WTC11 (cell line): ENCODE measurements at regions not wholly inside any gene's neighbourhood (a gene's known extent, or its start where the extent isn't known, plus 50 kb on each side); places are given as distances from the start of the nearest gene placed in this dataset.

ENCODE experiments used
- AR ChIP-seq: fragments of 250-450 bp; sonication (Bioruptor Pico); IDR thresholded peaks from 2 replicates; pipeline ENCODE4 v1.9.0; 2021; ENCODE audit warnings: mild to moderate bottlenecking
- CTCF ChIP-seq: fragments of 200-600 bp; IDR thresholded peaks from 2 replicates; pipeline ENCODE4 v1.8.0; 2022; ENCODE audit warnings: antibody characterized with exemption
- E2F4 ChIP-seq: sonication (generic); formaldehyde crosslinking; IDR thresholded peaks from 2 replicates; pipeline ENCODE4 v1.8.1; 2022; ENCODE audit warnings: low read depth, mild to moderate bottlenecking, moderate library complexity, missing genetic modification reagents, borderline replicate concordance
- FOXJ3 ChIP-seq: sonication (generic); formaldehyde crosslinking; IDR thresholded peaks from 2 replicates; pipeline ENCODE4 v1.9.0; 2021; ENCODE audit warnings: missing genetic modification reagents, mild to moderate bottlenecking, borderline replicate concordance
- HMGA2 ChIP-seq: fragments of 250-450 bp; sonication (Bioruptor Pico); IDR thresholded peaks from 2 replicates; pipeline ENCODE4 v1.4.0; 2021; ENCODE audit warnings: mild to moderate bottlenecking, moderate library complexity
- MLX ChIP-seq: sonication (generic); formaldehyde crosslinking; IDR thresholded peaks from 2 replicates; pipeline ENCODE4 v1.8.1; 2023; ENCODE audit warnings: mild to moderate bottlenecking, missing genetic modification reagents, moderate library complexity
- NFYB ChIP-seq: sonication (generic); formaldehyde crosslinking; conservative IDR thresholded peaks from 2 replicates; pipeline ENCODE4 v1.8.0; 2022; ENCODE audit warnings: low read depth, missing genetic modification reagents
- NR2C2 ChIP-seq: sonication (generic); formaldehyde crosslinking; IDR thresholded peaks from 2 replicates; pipeline ENCODE4 v1.8.0; 2022; ENCODE audit warnings: mild to moderate bottlenecking, missing genetic modification reagents
- RELA ChIP-seq: sonication (generic); formaldehyde crosslinking; IDR thresholded peaks from 2 replicates; pipeline ENCODE4 v1.8.1; 2022; ENCODE audit warnings: missing genetic modification reagents, mild to moderate bottlenecking, borderline replicate concordance
- SMAD4 ChIP-seq: sonication (generic); formaldehyde crosslinking; IDR thresholded peaks from 2 replicates; pipeline ENCODE4 v1.8.0; 2022; ENCODE audit warnings: mild to moderate bottlenecking, missing genetic modification reagents
- TCF7 ChIP-seq: sonication (generic); formaldehyde crosslinking; IDR thresholded peaks from 2 replicates; pipeline ENCODE4 v1.8.0; 2022; ENCODE audit warnings: mild to moderate bottlenecking, low read depth, missing genetic modification reagents, moderate library complexity
- TEAD1 ChIP-seq: sonication (generic); formaldehyde crosslinking; IDR thresholded peaks from 2 replicates; pipeline ENCODE4 v1.8.0; 2022; ENCODE audit warnings: mild to moderate bottlenecking, missing genetic modification reagents

- TF ChIP-seq CTCF: no peak
- TF ChIP-seq TEAD1 (CRISPR knock-in tag): no peak
- TF ChIP-seq HMGA2 (CRISPR knock-in tag): no peak
- no peak for TF ChIP-seq E2F4 (CRISPR knock-in tag)
- no peak for TF ChIP-seq SMAD4 (CRISPR knock-in tag)
- no peak for TF ChIP-seq RELA (CRISPR knock-in tag)
- no peak for TF ChIP-seq NR2C2 (CRISPR knock-in tag)
- no peak for TF ChIP-seq MLX (CRISPR knock-in tag)
- no peak for TF ChIP-seq NFYB (CRISPR knock-in tag)
- no peak for TF ChIP-seq AR
- no peak for TF ChIP-seq FOXJ3
- no peak for TF ChIP-seq TCF7 (CRISPR knock-in tag)
Measured at GRCh38 chr1:115173151-115173550, 83.8 kb upstream of the TSPAN2 start.
